ENCODE measurements at regions not wholly inside any gene's neighbourhood (a gene's known extent, or its start where the extent isn't known, plus 50 kb on each side); places are given as distances from the start of the nearest gene placed in this dataset.

- ATAC-seq (no peak), FAIRE-seq (no peak), DNase-seq (ENCODE audit: low read depth in 1 of 2, low spot score in 1 of 2) (no peak)
- H3K27ac ChIP-seq = no peak overlapping the region
- TF ChIP-seq JUN (IDR thresholded peaks at IDR 0.05) (no peak), MAFK (IDR thresholded peaks at IDR 0.05; ENCODE audit: partially characterized antibody) (peak; percentile 29), RCOR1 (IDR thresholded peaks at IDR 0.05; ENCODE audit: low read depth, low read length) (no peak), CEBPB (IDR thresholded peaks at IDR 0.05) (no peak)
- no peak overlapping the region for H3K4me2 ChIP-seq
- ChIA-PET POLR2A (no interaction called here), CTCF (no interaction called here)
- peaks cover 9% of the 10 kb centered on the region; the same call in 1 of the 3 replicates for H3K9me3 ChIP-seq
- no peak overlapping the region for H3K4me3 ChIP-seq
- no peaks in the 10 kb centered on the region for H3K4me1 ChIP-seq
- WGBS (ENCODE audit: missing lambda C conversion rate) = 94% methylated on average over 3 of the region's 5 CpGs
Measured at GRCh38 chr16:86649875-86650274, 71.5 kb downstream of the FOXL1 start.

- POLR2A ChIA-PET = no interaction called here
- DNase-seq (ENCODE audit: low read depth in 1 of 2, low spot score in 1 of 2) = no peak
- Histone ChIP-seq H3K27ac (no peak overlapping the region), H3K4me1 (no peaks in the 10 kb centered on the region), H3K4me2 (no peak overlapping the region), H3K9me3 (peaks cover 9% of the 10 kb centered on the region; the same call in 1 of the 3 replicates), H3K4me3 (no peak overlapping the region)
- CTCF ChIA-PET = interaction anchor here (0.7 kb wide), 1 partner anchor 76 kb away, joined by 3 read pairs; no protein-coding TSS in a partner anchor
- TF ChIP-seq TFCP2L1 (CRISPR knock-in tag; IDR thresholded peaks at IDR 0.05) = no peak
- TF ChIP-seq HOXB13 (CRISPR knock-in tag; IDR thresholded peaks at IDR 0.05; ENCODE audit: low read depth) = no peak
- TF ChIP-seq RARB (CRISPR knock-in tag; IDR thresholded peaks at IDR 0.05) = no peak
- no peak for TF ChIP-seq HOXA7 (CRISPR knock-in tag; IDR thresholded peaks at IDR 0.05)
- no peak for TF ChIP-seq ZC3H11A (IDR thresholded peaks at IDR 0.05)
- no peak for TF ChIP-seq EHMT2 (IDR thresholded peaks at IDR 0.05; ENCODE audit: low read depth)
- no peak for TF ChIP-seq USF2 (IDR thresholded peaks at IDR 0.05)
- no peak for TF ChIP-seq MAFK (IDR thresholded peaks at IDR 0.05; ENCODE audit: partially characterized antibody)
- no peak for TF ChIP-seq JUN (IDR thresholded peaks at IDR 0.05)
- no peak for TF ChIP-seq MAX (IDR thresholded peaks at IDR 0.05)
- no peak for TF ChIP-seq POLR2A (IDR thresholded peaks at IDR 0.05; ENCODE audit: low read length)
- TF ChIP-seq ZNF302 (CRISPR knock-in tag; IDR thresholded peaks at IDR 0.05) = no peak
- no peak for TF ChIP-seq CTCF (IDR thresholded peaks at IDR 0.05)
- TF ChIP-seq MYC (IDR thresholded peaks at IDR 0.05; ENCODE audit: borderline replicate concordance, low read length) = no peak
- TF ChIP-seq CBX8 (IDR thresholded peaks at IDR 0.05) = no peak
- TF ChIP-seq KDM5A (IDR thresholded peaks at IDR 0.05) = no peak
- FAIRE-seq = no peak
- ATAC-seq = no peak
- WGBS (ENCODE audit: missing lambda C conversion rate) = 75% methylated on average over 9 of the region's 9 CpGs
Measured at GRCh38 chr16:86651013-86651627, 72.8 kb downstream of the FOXL1 start.

- Histone ChIP-seq H3K4me1 (no peaks in the 10 kb centered on the region), H3K9me3 (peaks cover 9% of the 10 kb centered on the region; the same call in 1 of the 3 replicates), H3K4me3 (no peak overlapping the region), H3K27ac (no peak overlapping the region), H3K4me2 (no peak overlapping the region)
- no peak for ATAC-seq
- WGBS (ENCODE audit: missing lambda C conversion rate) = 85% methylated on average over 6 of the region's 6 CpGs
- no peak for DNase-seq (ENCODE audit: low read depth in 1 of 2, low spot score in 1 of 2)
- FAIRE-seq = no peak
- no peak for TF ChIP-seq HOXB13 (CRISPR knock-in tag; IDR thresholded peaks at IDR 0.05; ENCODE audit: low read depth)
- POLR2A ChIA-PET = no interaction called here
- CTCF ChIA-PET = interaction anchor here (0.7 kb wide), 1 partner anchor 76 kb away, joined by 3 read pairs; no protein-coding TSS in a partner anchor
Measured at GRCh38 chr16:86651823-86652222, 73.5 kb downstream of the FOXL1 start.

Data from A549 (cell line).